Activated B cell treated with CpG ODN at 0.5 μM for 24 hours (primary cell): ENCODE measurements at regions not wholly inside any gene's neighbourhood (a gene's known extent, or its start where the extent isn't known, plus 50 kb on each side); places are given as distances from the start of the nearest gene placed in this dataset.

Experiments used
- ATAC-seq: fragments of 200-7000 bp; cut with Tn5 transposase; one replicate; pipeline ENCODE4 v1.10.0; 2021; ENCODE audit warnings: low read depth, mild to moderate bottlenecking, moderate library complexity
- CTCF ChIA-PET: fragments of 350-600 bp; sonication (Branson Sonifier 250); formaldehyde crosslinking; loops from one replicate; lab custom pipeline; 2021; ENCODE audit warnings: antibody characterized with exemption; lab: Charles Lee
- POLR2A ChIA-PET: fragments of 350-600 bp; sonication (Branson Sonifier 250); formaldehyde crosslinking; loops from one replicate; lab custom pipeline; 2021; ENCODE audit warnings: antibody characterized with exemption; lab: Charles Lee
- DNase-seq: peaks from one replicate; pipeline ENCODE4 v3.0.0; 2022
- H3K27ac Mint-ChIP-seq: one replicate; pipeline ENCODE4 v1.8.0; 2020; ENCODE audit warnings: mixed read lengths
- H3K27me3 Mint-ChIP-seq: one replicate; pipeline ENCODE4 v1.8.0; 2021; ENCODE audit warnings: mixed read lengths
- H3K36me3 Mint-ChIP-seq: one replicate; pipeline ENCODE4 v1.8.0; 2021; ENCODE audit warnings: low read depth, mixed read lengths
- H3K4me1 Mint-ChIP-seq: one replicate; pipeline ENCODE4 v1.8.0; 2021; ENCODE audit warnings: mixed read lengths
- H3K4me3 Mint-ChIP-seq: one replicate; pipeline ENCODE4 v1.8.0; 2020; ENCODE audit warnings: mild to moderate bottlenecking, mixed read lengths
- H3K9me3 Mint-ChIP-seq: one replicate; pipeline ENCODE4 v1.8.0; 2020; ENCODE audit warnings: mixed read lengths
- intact Hi-C: fragments of 100-400 bp; cut with micrococcal nuclease; formaldehyde crosslinking; loops from one replicate; pipeline ENCODE4 v1.15.1; 2024
- TF ChIP-seq, protein P1 (sequence below): fragments of 200-600 bp; IDR thresholded peaks from one replicate; pipeline ENCODE4 v1.8.0; 2022; ENCODE audit warnings: antibody characterized with exemption, mild to moderate bottlenecking

DNA sequence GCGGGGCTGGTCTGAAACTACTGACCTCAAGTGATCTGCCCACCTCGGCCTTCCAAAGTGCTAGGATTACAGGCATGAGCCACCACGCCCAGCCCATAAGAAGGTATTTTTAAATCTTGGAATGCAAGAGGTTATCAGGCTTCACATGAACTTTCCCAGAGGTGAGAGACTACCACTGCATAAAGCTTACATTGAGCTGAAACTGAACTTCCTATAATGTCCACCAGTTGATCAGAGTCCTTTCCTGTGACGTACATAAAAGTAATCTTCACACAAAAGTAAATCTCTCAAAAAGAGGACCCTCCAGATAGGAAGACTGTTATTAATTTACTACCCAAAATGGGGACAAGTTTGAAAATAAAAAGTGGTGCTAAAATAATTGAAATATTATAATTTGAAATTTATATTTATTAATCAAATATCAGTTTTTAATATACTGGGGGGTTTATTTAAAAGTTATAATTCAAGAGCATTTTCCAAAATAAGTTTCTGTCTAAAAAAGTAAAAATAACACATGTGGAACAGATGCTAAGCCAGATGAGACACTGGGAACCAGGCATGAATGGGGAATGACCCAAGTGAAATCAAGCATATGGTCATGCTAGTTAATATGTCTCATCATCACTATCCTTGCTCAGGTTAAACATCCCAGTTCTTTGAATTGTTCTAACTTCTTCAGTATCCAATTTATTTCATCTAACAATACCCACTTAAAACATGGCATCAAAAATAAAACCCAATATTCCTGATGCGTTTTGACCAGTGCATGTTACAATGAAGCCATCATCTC, 269.9 kb upstream of the UBE2E2 start:
- Mint-ChIP-seq H3K4me3 (no peak overlapping the region), H3K27me3 (no peaks in the 10 kb centered on the region), H3K9me3 (no peaks in the 10 kb centered on the region), H3K4me1 (no peaks in the 10 kb centered on the region), H3K36me3 (no peaks in the 10 kb centered on the region), H3K27ac (no peak overlapping the region)
- TF ChIP-seq, protein P1, sequence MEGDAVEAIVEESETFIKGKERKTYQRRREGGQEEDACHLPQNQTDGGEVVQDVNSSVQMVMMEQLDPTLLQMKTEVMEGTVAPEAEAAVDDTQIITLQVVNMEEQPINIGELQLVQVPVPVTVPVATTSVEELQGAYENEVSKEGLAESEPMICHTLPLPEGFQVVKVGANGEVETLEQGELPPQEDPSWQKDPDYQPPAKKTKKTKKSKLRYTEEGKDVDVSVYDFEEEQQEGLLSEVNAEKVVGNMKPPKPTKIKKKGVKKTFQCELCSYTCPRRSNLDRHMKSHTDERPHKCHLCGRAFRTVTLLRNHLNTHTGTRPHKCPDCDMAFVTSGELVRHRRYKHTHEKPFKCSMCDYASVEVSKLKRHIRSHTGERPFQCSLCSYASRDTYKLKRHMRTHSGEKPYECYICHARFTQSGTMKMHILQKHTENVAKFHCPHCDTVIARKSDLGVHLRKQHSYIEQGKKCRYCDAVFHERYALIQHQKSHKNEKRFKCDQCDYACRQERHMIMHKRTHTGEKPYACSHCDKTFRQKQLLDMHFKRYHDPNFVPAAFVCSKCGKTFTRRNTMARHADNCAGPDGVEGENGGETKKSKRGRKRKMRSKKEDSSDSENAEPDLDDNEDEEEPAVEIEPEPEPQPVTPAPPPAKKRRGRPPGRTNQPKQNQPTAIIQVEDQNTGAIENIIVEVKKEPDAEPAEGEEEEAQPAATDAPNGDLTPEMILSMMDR: no peak
- ChIA-PET POLR2A (no interaction called here), CTCF (no interaction called here)
- intact Hi-C loops: no loop called here
- DNase-seq (no peak), ATAC-seq (no peak)

DNA sequence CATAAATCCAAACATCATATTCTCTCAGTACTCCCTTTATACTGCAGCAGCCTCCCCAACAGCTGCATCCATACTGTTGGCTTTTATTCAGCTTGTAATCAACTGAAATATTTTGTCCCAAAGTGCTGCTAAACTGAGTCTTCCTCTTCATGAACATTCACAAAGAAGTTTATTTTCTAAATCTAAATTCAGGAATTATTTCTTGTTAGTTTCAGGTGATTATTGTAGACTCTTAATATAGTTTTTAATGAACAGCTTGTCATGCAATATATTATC, 269.3 kb upstream of the UBE2E2 start:
- H3K9me3 Mint-ChIP-seq: no peaks in the 10 kb centered on the region
- ATAC-seq (no peak), DNase-seq (no peak)
- CTCF ChIA-PET: no interaction called here
- H3K4me3 Mint-ChIP-seq: no peak overlapping the region
- TF ChIP-seq, protein P1: no peak
- no peaks in the 10 kb centered on the region for H3K27me3 Mint-ChIP-seq
- POLR2A ChIA-PET: no interaction called here
- H3K4me1 Mint-ChIP-seq: no peaks in the 10 kb centered on the region
- H3K27ac Mint-ChIP-seq: no peak overlapping the region
- intact Hi-C loops: no loop called here
- H3K36me3 Mint-ChIP-seq: no peaks in the 10 kb centered on the region

DNA sequence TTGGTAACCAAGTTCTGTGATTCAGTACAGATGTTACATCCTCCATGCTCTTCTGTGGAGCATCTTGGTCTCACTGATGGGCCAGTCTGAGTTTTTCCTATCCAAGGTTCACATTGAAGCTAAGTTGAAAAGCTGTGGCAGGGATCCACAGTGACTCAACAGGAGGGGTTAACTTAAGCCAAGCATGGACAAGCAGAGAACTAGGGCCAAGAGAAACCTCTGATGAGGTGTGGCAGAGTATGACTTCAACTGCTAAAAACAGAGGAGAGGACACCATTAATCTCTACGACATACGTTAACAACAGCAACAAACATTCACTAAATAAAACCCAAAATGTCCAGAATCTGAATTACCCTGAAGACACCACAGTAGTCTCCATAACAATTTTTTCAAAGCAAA, 268.1 kb upstream of the UBE2E2 start:
- H3K27ac Mint-ChIP-seq: no peak overlapping the region

DNA sequence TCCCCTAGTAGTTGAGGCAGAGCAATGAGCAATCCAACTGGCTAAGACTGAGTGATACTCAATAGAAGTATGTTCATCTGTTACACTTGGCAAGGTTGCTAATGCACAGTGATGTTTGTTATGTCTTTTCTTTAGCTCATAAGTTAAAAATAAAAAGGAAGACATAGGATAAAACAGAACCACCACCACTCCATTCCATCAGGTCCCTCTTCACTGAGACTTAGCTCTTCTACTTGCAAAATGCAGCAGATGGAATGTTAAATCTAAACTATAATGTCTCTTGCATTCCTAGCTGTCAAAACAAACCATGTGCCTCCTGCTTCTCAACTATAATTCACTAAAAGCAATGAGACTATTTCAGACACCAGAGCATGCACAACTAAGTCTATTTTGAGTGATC, 265.6 kb upstream of the UBE2E2 start:
- POLR2A ChIA-PET: no interaction called here
- TF ChIP-seq, protein P1: no peak
- Mint-ChIP-seq H3K36me3 (no peaks in the 10 kb centered on the region), H3K4me1 (no peaks in the 10 kb centered on the region), H3K9me3 (no peaks in the 10 kb centered on the region), H3K27ac (no peak overlapping the region), H3K27me3 (no peaks in the 10 kb centered on the region), H3K4me3 (no peak overlapping the region)
- CTCF ChIA-PET: interaction anchor here (1.1 kb wide), 1 partner anchor 23 kb away, joined by 3 read pairs; no protein-coding TSS in a partner anchor
- ATAC-seq (no peak), DNase-seq (no peak)
- intact Hi-C loops: no loop called here

More for the DNA sequence above, 268.1 kb upstream of the UBE2E2 start:
- Mint-ChIP-seq H3K36me3 (no peaks in the 10 kb centered on the region), H3K4me3 (no peak overlapping the region), H3K4me1 (no peaks in the 10 kb centered on the region), H3K9me3 (no peaks in the 10 kb centered on the region), H3K27me3 (no peaks in the 10 kb centered on the region)
- TF ChIP-seq, protein P1: no peak
- no peak for DNase-seq
- intact Hi-C loops: no loop called here
- POLR2A ChIA-PET: interaction anchor here (0.6 kb wide), 1 partner anchor 1015 kb away, joined by 4 read pairs; no protein-coding TSS in a partner anchor
- ATAC-seq: no peak
- CTCF ChIA-PET: no interaction called here

DNA sequence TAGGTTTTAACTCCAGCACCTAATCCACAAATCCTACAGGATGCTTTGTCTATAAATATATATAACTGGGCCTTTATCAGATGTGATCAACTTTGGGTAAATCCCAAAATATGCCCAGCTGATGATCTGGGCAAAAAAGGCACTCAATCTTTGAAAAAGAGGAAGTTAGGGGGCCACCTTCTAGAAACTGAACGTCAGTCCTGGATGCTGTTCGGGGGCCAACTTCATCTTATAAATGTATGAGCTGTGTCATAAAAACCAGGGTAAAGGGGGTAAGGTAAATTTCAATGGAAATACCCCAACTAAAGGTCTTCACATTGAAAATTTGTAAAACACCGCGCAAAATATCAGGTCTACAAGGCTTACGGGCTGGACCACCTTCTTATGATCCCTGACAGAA, 264.4 kb upstream of the UBE2E2 start:
- no peak overlapping the region for H3K27ac Mint-ChIP-seq
- H3K4me3 Mint-ChIP-seq: no peak overlapping the region
- ATAC-seq (no peak), DNase-seq (no peak)
- H3K36me3 Mint-ChIP-seq: no peaks in the 10 kb centered on the region
- ChIA-PET CTCF (no interaction called here), POLR2A (no interaction called here)
- intact Hi-C loops: no loop called here
- no peaks in the 10 kb centered on the region for H3K4me1 Mint-ChIP-seq
- TF ChIP-seq, protein P1: no peak
- H3K27me3 Mint-ChIP-seq: no peaks in the 10 kb centered on the region
- no peaks in the 10 kb centered on the region for H3K9me3 Mint-ChIP-seq
